ENCODE measurements at regions not wholly inside any gene's neighbourhood (a gene's known extent, or its start where the extent isn't known, plus 50 kb on each side); places are given as distances from the start of the nearest gene placed in this dataset.

DNA sequence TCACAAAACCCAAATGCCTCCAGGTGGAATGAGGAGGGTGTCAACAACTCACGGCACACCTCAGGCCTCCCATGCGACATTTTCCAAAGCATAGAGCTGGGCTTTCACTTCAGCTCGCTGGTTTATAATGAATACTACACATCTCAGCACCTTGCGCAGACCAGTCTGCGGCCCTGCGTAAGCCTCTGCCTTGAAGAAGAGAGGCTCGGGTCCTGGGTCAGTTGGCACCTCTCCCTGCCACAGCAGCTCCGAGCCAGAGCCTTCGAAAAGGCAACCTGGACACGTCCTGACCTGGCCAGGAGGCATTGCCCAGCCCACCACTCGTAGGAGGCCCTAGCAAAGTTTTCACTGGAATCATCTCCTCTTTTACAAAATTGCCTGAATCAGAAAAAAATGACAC is 183.0 kb upstream of the AFDN start:
- ChIA-PET POLR2A (no interaction called here), CTCF (no interaction called here)
- BruUV-seq (replicated peaks), result no TSS peak
- Histone ChIP-seq H3K4me3 (replicated peaks in 1 of 3; ENCODE audit: insufficient read depth in 1 of 3, low read depth in 1 of 3, low read length in 3 of 3) (no peak overlapping the region), H2AFZ (ENCODE audit: low read depth, low read length) (no peak overlapping the region), H3K9ac (replicated peaks; ENCODE audit: extremely low read depth, insufficient read depth, low read length) (no peak overlapping the region), H3K9me3 (replicated peaks; ENCODE audit: control insufficient read depth, insufficient read depth, low read length) (no peaks in the 10 kb centered on the region), H3K4me1 (ENCODE audit: control insufficient read depth, extremely low read depth, insufficient read depth, low read length) (peaks cover 18% of the 10 kb centered on the region), H4K20me1 (replicated peaks; ENCODE audit: control insufficient read depth, extremely low read depth, insufficient read depth, low read length) (no peaks in the 10 kb centered on the region), H3K27me3 (ENCODE audit: control insufficient read depth in 2 of 2, insufficient read depth in 2 of 2, low read length in 2 of 2) (no peaks in the 10 kb centered on the region), H3K9me1 (replicated peaks; ENCODE audit: control insufficient read depth, extremely low read depth, insufficient read depth, low read length) (no peaks in the 10 kb centered on the region), H3K36me3 (ENCODE audit: control insufficient read depth in 2 of 2, extremely low read depth in 1 of 2, insufficient read depth in 2 of 2, low read length in 2 of 2) (no peaks in the 10 kb centered on the region), H3K27ac (ENCODE audit: insufficient read depth, low read depth, low read length) (no peak overlapping the region), H3K4me2 (ENCODE audit: insufficient read depth, low read length) (no peak overlapping the region), H3K79me2 (ENCODE audit: control insufficient read depth, insufficient read depth, low read length) (no peaks in the 10 kb centered on the region)
- TF ChIP-seq MYC (IDR thresholded peaks at IDR 0.05; ENCODE audit: low read depth, low read length) (no peak), POLR2A (IDR thresholded peaks at IDR 0.05; ENCODE audit: low read depth, low read length) (no peak), POLR2AphosphoS5 (IDR thresholded peaks at IDR 0.05; ENCODE audit: insufficient read depth, low read depth, low read length) (no peak), JUN (IDR thresholded peaks at IDR 0.05; ENCODE audit: borderline replicate concordance, insufficient read depth, insufficient read length, low read depth) (no peak), GATA2 (IDR thresholded peaks at IDR 0.05; ENCODE audit: insufficient read depth, insufficient read length, low read depth, low read length) (no peak), EZH2 (IDR thresholded peaks at IDR 0.05; ENCODE audit: borderline replicate concordance, low read depth, low read length, severe bottlenecking) (no peak), FOS (IDR thresholded peaks at IDR 0.05; ENCODE audit: borderline replicate concordance, insufficient read depth, low read length) (no peak)
- TF ChIP-seq, protein P1, sequence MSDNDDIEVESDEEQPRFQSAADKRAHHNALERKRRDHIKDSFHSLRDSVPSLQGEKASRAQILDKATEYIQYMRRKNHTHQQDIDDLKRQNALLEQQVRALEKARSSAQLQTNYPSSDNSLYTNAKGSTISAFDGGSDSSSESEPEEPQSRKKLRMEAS (IDR thresholded peaks at IDR 0.05; ENCODE audit: insufficient read depth, insufficient read length), result no peak
- TF ChIP-seq, protein P2, sequence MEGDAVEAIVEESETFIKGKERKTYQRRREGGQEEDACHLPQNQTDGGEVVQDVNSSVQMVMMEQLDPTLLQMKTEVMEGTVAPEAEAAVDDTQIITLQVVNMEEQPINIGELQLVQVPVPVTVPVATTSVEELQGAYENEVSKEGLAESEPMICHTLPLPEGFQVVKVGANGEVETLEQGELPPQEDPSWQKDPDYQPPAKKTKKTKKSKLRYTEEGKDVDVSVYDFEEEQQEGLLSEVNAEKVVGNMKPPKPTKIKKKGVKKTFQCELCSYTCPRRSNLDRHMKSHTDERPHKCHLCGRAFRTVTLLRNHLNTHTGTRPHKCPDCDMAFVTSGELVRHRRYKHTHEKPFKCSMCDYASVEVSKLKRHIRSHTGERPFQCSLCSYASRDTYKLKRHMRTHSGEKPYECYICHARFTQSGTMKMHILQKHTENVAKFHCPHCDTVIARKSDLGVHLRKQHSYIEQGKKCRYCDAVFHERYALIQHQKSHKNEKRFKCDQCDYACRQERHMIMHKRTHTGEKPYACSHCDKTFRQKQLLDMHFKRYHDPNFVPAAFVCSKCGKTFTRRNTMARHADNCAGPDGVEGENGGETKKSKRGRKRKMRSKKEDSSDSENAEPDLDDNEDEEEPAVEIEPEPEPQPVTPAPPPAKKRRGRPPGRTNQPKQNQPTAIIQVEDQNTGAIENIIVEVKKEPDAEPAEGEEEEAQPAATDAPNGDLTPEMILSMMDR (IDR thresholded peaks at IDR 0.05; ENCODE audit: extremely low read depth in 1 of 2, insufficient read depth in 1 of 2, low read depth in 1 of 2, low read length in 2 of 2), result no peak
- intact Hi-C loops (cut with micrococcal nuclease), result no loop called here
- no peak for DNase-seq (ENCODE audit: low read depth, low spot score)
- FAIRE-seq, result no peak
- dilution Hi-C loops (cut with MboI; ENCODE audit: extremely low pct_ligation_motif_present, low sequenced_read_pairs), result no loop called here

Measured in endothelial cell of umbilical vein (primary cell).